HG02759 (cell line): ENCODE measurements at regions not wholly inside any gene's neighbourhood (a gene's known extent, or its start where the extent isn't known, plus 50 kb on each side); places are given as distances from the start of the nearest gene placed in this dataset.
"Not testable (repeated sequence)": the region's sequence is repeated elsewhere in the genome, so short reads cannot be mapped to it uniquely, and the experiment has no call there.

Experiments
- ATAC-seq: cut with Tn5 transposase; IDR thresholded peaks from one replicate; pipeline ENCODE4 v1.9.1; 2021; ENCODE audit warnings: mild to moderate bottlenecking, moderate library complexity; ENCODE audit not compliant: unreplicated experiment

- ATAC-seq: not testable (repeated sequence)
Observed at GRCh38 chr14:106703651-106704050, 1177.3 kb downstream of the TMEM121 start.

GRCh38 chr14:106706488-106706887 is 1180.1 kb downstream of the TMEM121 start:
- ATAC-seq: not testable (repeated sequence)

DNA sequence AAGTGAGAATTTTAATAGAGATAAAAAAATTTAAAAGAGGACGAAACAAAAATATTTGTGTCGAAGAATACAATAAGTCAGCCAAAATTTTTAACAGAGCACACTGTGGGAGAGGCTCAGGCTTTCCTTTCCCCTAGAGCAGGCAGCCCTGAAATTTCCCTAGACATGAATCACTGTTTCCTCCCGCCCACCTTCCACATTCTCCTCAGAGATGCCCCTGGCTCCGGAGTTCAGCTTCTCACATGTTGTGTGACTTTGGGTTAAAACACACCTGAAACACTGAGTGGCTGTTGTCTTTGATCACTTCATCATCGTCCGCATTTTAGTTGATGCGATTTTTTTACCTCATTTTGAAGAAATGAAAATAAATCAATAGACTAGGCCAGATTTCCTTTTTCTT is 1183.8 kb downstream of the TMEM121 start:
- not testable (repeated sequence) for ATAC-seq

- not testable (repeated sequence) for ATAC-seq
Observed at GRCh38 chr14:106712513-106712912, 1186.1 kb downstream of the TMEM121 start.

- peak; percentile 56 for ATAC-seq
Observed at GRCh38 chr14:106714446-106715428, 1188.4 kb downstream of the TMEM121 start.

- ATAC-seq: not testable (repeated sequence)
Observed at GRCh38 chr14:106717544-106717943, 1191.2 kb downstream of the TMEM121 start.

GRCh38 chr14:106719880-106720279 is 1193.5 kb downstream of the TMEM121 start:
- ATAC-seq: not testable (repeated sequence)

- not testable (repeated sequence) for ATAC-seq
Observed at GRCh38 chr14:106721926-106722325, 1195.5 kb downstream of the TMEM121 start.

- ATAC-seq: not testable (repeated sequence)
Observed at GRCh38 chr14:106722813-106723687, 1196.7 kb downstream of the TMEM121 start.

DNA sequence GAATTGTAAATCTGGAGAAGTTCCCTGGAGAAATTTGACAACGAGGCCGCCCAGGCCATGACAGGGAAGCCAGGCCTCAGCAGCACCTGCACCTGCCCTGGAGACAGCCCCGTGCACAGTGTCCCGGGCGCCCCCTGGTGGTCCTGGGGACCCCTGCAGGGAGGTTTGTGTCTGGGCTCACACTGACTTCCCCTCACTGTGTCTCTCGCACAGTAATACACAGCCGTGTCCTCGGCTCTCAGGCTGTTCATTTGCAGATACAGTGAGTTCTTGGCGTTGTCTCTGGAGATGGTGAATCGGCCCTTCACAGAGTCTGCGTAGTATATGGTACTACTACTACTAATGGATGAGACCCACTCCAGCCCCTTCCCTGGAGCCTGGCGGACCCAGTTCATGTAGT is 1201.6 kb downstream of the TMEM121 start:
- not testable (repeated sequence) for ATAC-seq

DNA sequence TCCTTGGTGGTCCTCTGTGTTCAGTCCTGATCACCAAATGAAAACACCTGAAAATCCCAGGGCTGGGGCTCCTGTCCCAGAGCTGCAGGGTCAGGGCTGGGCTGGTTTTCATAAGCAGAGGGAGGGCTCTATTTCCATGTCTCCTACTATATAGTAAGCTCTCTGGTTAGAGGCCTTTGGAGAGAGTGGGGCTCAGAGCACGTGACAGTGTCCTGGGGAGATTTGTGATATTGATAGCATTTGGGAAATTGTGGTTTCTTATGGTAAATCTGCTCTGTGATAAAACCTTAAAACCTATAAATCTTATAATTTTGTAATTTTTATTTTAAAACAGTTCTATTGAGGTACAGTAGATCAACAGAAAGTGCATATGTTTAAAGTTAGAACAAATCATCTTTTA is 1202.2 kb downstream of the TMEM121 start:
- ATAC-seq: no peak

GRCh38 chr14:106729551-106729950 is 1203.2 kb downstream of the TMEM121 start:
- no peak for ATAC-seq

GRCh38 chr14:106733771-106734170 is 1207.4 kb downstream of the TMEM121 start:
- no peak for ATAC-seq

GRCh38 chr14:106737021-106737420 is 1210.6 kb downstream of the TMEM121 start:
- ATAC-seq: no peak

- no peak for ATAC-seq
Observed at GRCh38 chr14:106738075-106738474, 1211.7 kb downstream of the TMEM121 start.

DNA sequence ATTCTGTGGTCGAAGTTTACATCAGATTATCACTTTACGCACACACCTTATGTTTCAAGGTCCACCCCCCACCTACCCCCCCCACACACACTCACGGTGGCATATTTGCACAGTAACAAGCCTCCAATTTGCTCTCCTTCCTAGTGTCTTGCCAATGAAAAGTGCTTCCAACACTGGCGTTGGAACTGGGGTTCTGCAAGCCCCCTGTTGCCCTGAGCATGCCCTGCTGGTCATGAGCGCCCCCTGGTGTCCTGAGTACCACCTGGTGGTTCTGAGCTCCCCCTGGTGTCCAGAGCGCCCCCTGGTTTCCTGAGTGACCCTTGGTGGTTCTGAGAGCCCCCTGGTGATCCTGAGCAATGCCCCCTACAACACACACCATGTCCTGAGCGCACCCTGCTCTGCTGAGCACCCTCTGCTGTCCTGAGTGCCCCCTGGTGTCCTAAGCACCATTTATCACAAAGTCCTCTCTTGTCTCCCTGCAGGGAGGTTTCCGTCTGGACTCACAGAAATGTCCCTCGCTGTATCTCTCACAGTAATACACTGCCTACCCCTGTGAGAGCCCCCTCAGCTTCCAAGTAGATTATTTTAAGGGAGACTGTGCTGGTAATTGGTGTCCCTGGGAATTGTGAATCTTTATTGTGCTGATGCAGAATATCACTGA is 1212.3 kb downstream of the TMEM121 start:
- ATAC-seq: not testable (repeated sequence)

DNA sequence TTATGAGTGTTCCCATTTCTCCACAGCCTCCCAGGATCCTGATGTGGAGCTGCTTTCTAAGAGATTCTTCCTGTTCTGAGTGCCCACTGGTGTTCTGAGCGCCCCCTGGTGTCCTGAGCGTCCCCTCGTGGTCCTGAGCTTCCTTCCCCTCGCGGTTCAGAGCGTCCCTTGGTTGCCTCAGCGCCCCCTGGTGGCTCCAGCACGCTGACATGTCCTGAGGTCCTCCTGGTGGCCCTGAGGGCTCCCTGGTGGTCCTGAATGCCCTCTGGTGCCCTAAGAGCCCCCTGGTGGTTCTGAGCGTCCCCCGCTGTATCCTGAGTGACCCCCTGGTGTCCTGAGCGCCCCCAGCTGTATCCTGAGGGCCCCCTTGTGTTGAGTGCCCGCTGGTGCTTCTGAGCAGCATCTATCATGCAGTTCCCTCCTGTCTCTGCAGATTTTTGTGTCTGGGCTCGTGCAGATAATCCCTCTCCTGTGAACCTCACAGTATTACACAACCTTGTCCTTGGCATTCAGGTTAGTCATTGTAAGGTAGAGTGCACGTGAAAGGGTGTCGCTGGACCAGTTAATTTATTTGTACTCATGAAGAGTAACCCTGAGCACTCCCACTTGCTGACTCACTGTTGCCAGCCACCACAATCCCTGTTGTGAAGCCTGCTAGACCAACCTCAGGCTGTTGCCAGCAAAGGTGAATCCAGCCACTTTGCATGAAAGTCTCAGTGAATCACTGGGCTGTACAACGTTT is 1214.9 kb downstream of the TMEM121 start:
- peak; percentile 59 for ATAC-seq

- peak; percentile 68 for ATAC-seq
Observed at GRCh38 chr14:106745016-106745767, 1218.8 kb downstream of the TMEM121 start.

GRCh38 chr14:106750089-106750488 is 1223.7 kb downstream of the TMEM121 start:
- ATAC-seq: not testable (repeated sequence)
